Lung (tissue), 11 donors: ENCODE measurements at regions not wholly inside any gene's neighbourhood (a gene's known extent, or its start where the extent isn't known, plus 50 kb on each side); places are given as distances from the start of the nearest gene placed in this dataset.

Experiments
- ATAC-seq: fragments of 200-7000 bp; cut with Tn5 transposase; one replicate; pipeline ENCODE4 v1.9.1; 2020; ENCODE audit warnings: moderate number of reproducible peaks; ENCODE audit not compliant: insufficient read depth, low FRiP score
- DNase-seq, 3 donors: peaks; one replicate each; pipeline ENCODE4 v3.0.0-alpha.2; 2013 to 2017
- H3K27ac ChIP-seq, 2 donors: one replicate each; pipeline ENCODE4 v1.5.1; 2013; ENCODE audit warnings: mild to moderate bottlenecking in 2 of 2, moderate library complexity in 2 of 2, control low read depth in 1 of 2, inconsistent platforms in 1 of 2, low read depth in 1 of 2, low read length in 1 of 2
- H3K27me3 ChIP-seq, 3 donors: one replicate each; pipeline ENCODE4 v1.5.1; 2013; ENCODE audit warnings: low read length in 2 of 3; ENCODE audit not compliant: control insufficient read depth in 3 of 3, insufficient read depth in 3 of 3
- H3K36me3 ChIP-seq, 4 donors: one replicate each; pipeline ENCODE4 v1.5.1; 2013; ENCODE audit warnings: low read length in 4 of 4, mild to moderate bottlenecking in 1 of 4, moderate library complexity in 1 of 4; ENCODE audit not compliant: control insufficient read depth in 4 of 4, insufficient read depth in 4 of 4
- H3K4me1 ChIP-seq, 5 donors: one replicate each; pipeline ENCODE4 v1.5.1; 2013; ENCODE audit warnings: low read length in 5 of 5, mild to moderate bottlenecking in 2 of 5, moderate library complexity in 1 of 5; ENCODE audit not compliant: control insufficient read depth in 5 of 5, insufficient read depth in 5 of 5
- H3K4me3 ChIP-seq: one replicate; pipeline ENCODE4 v1.5.1; 2013; ENCODE audit warnings: mild to moderate bottlenecking, control low read depth, moderate library complexity
- H3K9ac ChIP-seq, 2 donors: one replicate each; pipeline ENCODE4 v1.5.1; 2013; ENCODE audit warnings: low read length in 2 of 2, control low read depth in 1 of 2; ENCODE audit not compliant: insufficient read depth in 1 of 2
- H3K9me3 ChIP-seq, 4 donors: one replicate each; pipeline ENCODE4 v1.5.1; 2013; ENCODE audit warnings: low read length in 3 of 4, mild to moderate bottlenecking in 1 of 4, moderate library complexity in 1 of 4; ENCODE audit not compliant: control insufficient read depth in 4 of 4, insufficient read depth in 3 of 4
- WGBS, 2 donors: extraction: QIAGEN DNeasy Blood & Tissue Kit; methylation state at CpG; one replicate each; pipeline ENCODE4 v1.1.7; 2013; 5-methylcytosine and 5-hydroxymethylcytosine counted together
- TF ChIP-seq, protein P1 (sequence below): IDR thresholded peaks from 2 replicates; pipeline ENCODE4 v1.5.1; 2012; ENCODE audit warnings: mild to moderate bottlenecking; ENCODE audit errors: control extremely low read depth, extremely low read depth
- donor health status: control.
- donor health status: control.
- donor health status: Bipolar disorder and iron deficiency.
- donor health status: healthy.
- donor health status: DM: yes; HTN: yes; CAD: no.

DNA sequence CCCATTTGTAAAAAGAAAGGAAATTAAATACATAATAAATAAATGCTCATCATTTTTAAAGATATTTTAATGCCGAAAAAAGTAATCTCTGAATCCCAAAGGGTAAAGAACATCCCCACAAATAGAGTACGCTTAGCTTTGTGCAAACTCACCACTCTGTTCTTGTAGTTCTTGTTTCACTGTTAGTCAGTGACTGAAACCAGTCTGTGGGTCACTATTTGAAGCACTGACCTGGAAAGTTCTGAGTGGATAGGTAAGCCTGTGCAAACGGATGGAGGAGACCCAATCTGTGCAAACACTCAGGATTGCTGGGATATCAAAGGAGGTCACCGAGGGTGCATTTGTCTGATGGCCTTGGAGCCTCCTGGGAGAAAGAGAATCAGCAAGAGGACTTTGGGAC is 68.1 kb upstream of the TSPAN11 start:
- TF ChIP-seq, protein P1, sequence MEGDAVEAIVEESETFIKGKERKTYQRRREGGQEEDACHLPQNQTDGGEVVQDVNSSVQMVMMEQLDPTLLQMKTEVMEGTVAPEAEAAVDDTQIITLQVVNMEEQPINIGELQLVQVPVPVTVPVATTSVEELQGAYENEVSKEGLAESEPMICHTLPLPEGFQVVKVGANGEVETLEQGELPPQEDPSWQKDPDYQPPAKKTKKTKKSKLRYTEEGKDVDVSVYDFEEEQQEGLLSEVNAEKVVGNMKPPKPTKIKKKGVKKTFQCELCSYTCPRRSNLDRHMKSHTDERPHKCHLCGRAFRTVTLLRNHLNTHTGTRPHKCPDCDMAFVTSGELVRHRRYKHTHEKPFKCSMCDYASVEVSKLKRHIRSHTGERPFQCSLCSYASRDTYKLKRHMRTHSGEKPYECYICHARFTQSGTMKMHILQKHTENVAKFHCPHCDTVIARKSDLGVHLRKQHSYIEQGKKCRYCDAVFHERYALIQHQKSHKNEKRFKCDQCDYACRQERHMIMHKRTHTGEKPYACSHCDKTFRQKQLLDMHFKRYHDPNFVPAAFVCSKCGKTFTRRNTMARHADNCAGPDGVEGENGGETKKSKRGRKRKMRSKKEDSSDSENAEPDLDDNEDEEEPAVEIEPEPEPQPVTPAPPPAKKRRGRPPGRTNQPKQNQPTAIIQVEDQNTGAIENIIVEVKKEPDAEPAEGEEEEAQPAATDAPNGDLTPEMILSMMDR, result no peak
- no peak overlapping the region for H3K4me3 ChIP-seq
- no peaks in the 10 kb centered on the region for H3K36me3 ChIP-seq
- no peaks in the 10 kb centered on the region for H3K27me3 ChIP-seq
- H3K9ac ChIP-seq, result no peak overlapping the region
- WGBS, 2 donors, result 82 to 91% methylated on average over 4 of the region's 4 CpGs
- no peaks in the 10 kb centered on the region for H3K4me1 ChIP-seq
- no peak overlapping the region for H3K27ac ChIP-seq
- no peak for DNase-seq
- no peak for ATAC-seq
- no peaks in the 10 kb centered on the region for H3K9me3 ChIP-seq

DNA sequence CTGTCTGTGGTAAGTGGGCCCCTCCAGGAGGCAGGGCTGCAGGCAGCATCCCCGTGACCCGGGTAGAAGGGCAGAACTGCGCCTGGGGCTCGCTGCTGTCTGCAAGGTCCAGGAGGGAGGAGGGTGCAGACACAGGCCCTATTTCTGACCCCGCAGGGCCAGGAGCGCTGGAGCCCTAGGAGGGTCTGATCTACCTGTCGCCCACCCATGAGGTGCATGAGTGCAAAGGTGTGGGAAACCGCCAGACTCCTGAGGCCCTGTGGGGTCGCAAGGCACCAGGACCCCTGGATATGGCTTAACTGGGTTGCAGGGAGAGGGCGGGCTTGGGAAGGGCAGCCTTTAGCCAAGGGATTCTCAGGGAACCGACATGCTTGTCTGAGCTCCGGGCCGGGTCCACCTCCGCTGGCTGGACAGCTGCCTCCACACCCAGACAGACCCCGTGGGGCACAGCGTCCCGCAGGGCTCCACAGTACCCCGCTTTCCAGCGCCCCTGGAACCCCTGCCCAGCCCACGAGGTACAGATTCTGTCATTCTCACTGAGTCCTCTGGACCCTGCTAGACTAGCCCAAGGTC is 72.9 kb upstream of the TSPAN11 start:
- H3K4me1 ChIP-seq, result no peaks in the 10 kb centered on the region
- DNase-seq, result no peak
- TF ChIP-seq, protein P1, result no peak
- no peaks in the 10 kb centered on the region for H3K27me3 ChIP-seq
- ATAC-seq, result no peak
- no peak overlapping the region for H3K9ac ChIP-seq
- no peaks in the 10 kb centered on the region for H3K36me3 ChIP-seq
- H3K9me3 ChIP-seq, result no peaks in the 10 kb centered on the region
- 92 to 93% methylated on average over 20 of the region's 20 CpGs for WGBS, 2 donors
- H3K4me3 ChIP-seq, result no peak overlapping the region
- H3K27ac ChIP-seq, result no peak overlapping the region

DNA sequence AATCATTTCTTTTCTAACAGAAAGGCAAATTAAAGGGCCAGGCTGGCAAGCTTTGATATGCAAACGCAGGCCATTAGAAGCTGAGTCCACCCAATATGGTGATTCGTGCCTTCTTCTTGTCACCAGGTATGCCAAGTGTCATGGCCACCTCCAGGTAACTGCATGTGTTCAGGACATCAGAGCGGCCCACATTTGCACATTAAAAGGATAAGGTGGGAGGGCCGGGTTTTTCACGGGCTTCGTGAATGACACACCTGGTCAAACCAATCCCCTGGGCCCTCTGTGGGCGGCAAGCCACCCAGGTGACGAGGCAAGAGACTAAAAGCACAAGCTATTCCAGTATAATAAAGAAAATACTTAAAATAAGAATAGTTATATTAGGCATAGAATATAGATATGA is 75.9 kb upstream of the TSPAN11 start:
- H3K27ac ChIP-seq, result no peak overlapping the region
- H3K4me1 ChIP-seq, result no peaks in the 10 kb centered on the region
- no peak overlapping the region for H3K4me3 ChIP-seq
- no peaks in the 10 kb centered on the region for H3K36me3 ChIP-seq
- no peaks in the 10 kb centered on the region for H3K27me3 ChIP-seq
- no peaks in the 10 kb centered on the region for H3K9me3 ChIP-seq
- no peak overlapping the region for H3K9ac ChIP-seq
- no peak for DNase-seq
- no peak for ATAC-seq
- WGBS, 2 donors, result 49 to 61% methylated on average over 8 of the region's 8 CpGs
- TF ChIP-seq, protein P1, result no peak

DNA sequence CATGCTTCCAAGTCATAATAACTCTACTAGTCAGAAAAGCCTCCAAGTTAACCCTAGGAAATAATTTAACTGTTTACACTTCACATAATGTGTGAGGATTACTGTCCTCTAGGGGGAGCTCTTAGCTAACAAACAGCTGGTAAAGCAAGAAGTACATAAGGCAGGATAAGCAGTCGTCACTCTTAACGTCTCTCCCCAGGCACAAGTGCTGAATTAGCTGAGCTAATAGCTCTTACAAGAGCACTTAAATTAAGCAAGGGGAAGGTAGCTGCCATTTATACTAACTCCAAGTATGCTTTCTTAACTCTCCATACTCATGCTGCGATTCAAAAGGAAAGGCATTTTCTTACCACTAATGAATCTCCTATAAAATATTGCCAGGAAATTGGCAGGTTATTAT is 79.3 kb upstream of the TSPAN11 start:
- TF ChIP-seq, protein P1, result peak; percentile 31
- whole genome bisulfite sequencing, 2 donors, result 17 to 21% methylated on average over 3 of the region's 3 CpGs

More for the DNA sequence above, 79.3 kb upstream of the TSPAN11 start:
- ATAC-seq, result no peak
- no peak overlapping the region for H3K9ac ChIP-seq
- H3K4me1 ChIP-seq, result no peaks in the 10 kb centered on the region
- H3K27me3 ChIP-seq, result peaks cover 0 to 2% (median 0%) of the 10 kb centered on the region in 3 donors
- no peaks in the 10 kb centered on the region for H3K36me3 ChIP-seq
- DNase-seq, result peak in 2 of 3 donors; percentile 47 to 59
- H3K4me3 ChIP-seq, result no peak overlapping the region
- no peaks in the 10 kb centered on the region for H3K9me3 ChIP-seq
- no peak overlapping the region for H3K27ac ChIP-seq
